ENCODE measurements at regions not wholly inside any gene's neighbourhood (a gene's known extent, or its start where the extent isn't known, plus 50 kb on each side); places are given as distances from the start of the nearest gene placed in this dataset.

DNA sequence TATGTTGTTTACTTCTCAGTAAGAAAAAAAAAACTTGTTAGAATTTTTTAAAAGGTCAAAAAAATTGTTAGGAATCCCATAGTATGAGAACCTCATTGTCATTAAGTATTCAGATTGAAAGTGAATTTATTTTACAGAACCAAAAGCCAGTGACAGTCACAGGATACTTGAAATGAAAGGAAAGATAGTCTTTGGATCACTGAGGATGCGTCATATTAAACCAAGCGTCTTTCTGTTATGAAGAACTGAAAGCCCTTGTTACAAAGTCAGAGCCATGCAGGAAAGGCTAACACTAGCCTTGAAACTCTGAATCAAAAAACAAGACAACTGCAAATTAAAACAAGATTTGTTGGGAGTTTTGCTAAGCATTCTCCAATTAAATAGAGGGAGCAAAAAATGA lies 1348.0 kb upstream of the SLC10A2 start:
- DNase-seq (ENCODE audit: low spot score) = no peak

GRCh38 chr13:104411141-104411765 lies 1345.0 kb upstream of the SLC10A2 start:
- DNase-seq (ENCODE audit: low spot score) = no peak

DNA sequence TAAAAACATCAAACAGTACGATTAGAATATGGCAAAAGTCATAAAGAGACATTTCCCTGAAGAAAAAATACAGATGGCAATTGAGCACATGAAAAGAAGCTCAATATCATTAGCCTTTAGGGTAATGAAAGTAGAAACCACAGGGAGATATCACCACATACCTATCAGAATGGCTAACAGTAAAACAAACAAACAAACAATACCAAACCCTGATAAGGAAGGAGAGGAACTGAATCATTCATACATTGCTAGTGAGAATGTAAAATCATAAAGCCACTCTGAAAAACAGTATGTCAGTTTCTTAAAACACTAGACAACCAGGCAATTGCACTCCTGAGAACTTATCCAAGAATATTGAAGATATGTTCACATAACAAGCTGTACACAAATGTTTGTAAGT lies 1342.5 kb upstream of the SLC10A2 start:
- no peak for DNase-seq (ENCODE audit: low spot score)

- no peak for DNase-seq (ENCODE audit: low spot score)
Observed at GRCh38 chr13:104404325-104404724, 1338.1 kb upstream of the SLC10A2 start.

DNA sequence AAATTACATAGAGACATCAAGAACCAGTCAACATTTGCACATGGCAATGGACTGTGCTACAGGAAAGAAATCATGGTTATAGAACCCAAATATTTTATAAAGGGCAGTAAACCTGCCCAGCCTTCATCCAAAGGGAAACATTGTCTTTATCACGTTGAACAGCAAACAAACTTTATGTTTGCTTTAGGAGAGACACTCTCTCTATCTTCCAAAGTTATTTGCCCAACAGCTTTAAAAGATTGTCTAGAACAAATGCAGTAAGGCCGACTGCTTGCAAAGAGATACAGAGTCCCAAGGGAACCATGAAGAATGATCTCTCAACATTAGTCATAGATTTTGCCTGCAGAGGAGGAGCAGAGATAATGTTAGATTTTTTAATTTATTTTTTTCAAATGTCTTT lies 1323.5 kb upstream of the SLC10A2 start:
- DNase-seq (ENCODE audit: low spot score) = peak; percentile 45

DNA sequence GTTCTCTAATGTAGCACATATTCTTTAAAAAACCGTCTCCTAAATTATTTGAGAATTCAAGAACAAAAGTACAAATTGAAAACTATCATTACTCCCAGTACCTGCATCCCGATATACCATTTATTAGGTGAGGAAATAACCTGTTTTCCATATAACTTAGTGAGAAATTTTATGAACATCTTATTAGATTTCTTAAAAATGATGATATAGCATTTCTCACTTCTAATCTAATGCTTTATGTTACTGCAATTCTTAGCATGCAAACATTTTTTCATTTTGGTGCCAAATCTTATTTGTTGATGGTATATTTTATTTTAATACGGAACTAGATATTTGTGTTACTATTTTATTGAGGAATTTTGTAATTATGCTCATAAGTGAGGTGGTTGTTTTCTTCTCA lies 1321.3 kb upstream of the SLC10A2 start:
- no peak for DNase-seq (ENCODE audit: low spot score)

- no peak for DNase-seq (ENCODE audit: low spot score)
Observed at GRCh38 chr13:104385404-104385803, 1319.2 kb upstream of the SLC10A2 start.

DNA sequence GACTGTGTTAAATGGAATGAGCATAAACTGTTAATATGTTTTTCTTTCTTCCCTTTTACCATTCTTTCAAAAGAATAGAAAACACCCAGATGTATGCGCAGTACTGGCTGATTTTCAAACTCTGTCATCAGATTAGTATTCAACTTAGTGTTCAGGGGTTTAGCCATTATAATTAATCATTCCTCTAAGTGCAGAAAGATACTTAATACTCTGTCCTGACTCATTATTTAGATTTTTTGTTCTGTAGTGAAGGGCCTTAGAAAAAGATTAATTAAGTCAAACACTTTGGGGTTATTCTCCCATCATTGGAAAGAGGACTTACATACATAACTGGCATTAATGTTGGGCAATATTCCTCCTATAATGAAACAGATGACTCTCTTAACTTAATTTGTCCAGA lies 1316.7 kb upstream of the SLC10A2 start:
- no peak for DNase-seq (ENCODE audit: low spot score)

- no peak for DNase-seq (ENCODE audit: low spot score)
Observed at GRCh38 chr13:104376588-104376987, 1310.4 kb upstream of the SLC10A2 start.

DNA sequence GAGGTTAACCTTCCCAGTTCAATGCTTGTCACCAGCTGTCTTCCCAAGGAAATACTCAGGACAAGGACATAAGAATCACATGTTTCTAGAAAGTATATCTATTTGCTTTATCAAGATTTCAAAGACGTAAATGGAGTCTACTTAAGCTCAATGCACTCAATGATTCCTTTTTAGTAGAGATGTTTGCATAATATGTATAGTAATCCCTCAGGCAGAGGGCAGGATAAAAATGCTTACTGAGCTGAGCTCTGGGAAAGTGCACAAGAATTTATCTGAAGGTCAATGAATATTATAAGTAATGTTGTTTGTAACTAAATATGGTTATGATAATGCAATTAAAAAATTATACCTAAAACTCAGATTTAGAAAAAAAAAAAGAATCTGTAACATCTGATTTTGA lies 1309.4 kb upstream of the SLC10A2 start:
- DNase-seq (ENCODE audit: low spot score) = no peak

DNA sequence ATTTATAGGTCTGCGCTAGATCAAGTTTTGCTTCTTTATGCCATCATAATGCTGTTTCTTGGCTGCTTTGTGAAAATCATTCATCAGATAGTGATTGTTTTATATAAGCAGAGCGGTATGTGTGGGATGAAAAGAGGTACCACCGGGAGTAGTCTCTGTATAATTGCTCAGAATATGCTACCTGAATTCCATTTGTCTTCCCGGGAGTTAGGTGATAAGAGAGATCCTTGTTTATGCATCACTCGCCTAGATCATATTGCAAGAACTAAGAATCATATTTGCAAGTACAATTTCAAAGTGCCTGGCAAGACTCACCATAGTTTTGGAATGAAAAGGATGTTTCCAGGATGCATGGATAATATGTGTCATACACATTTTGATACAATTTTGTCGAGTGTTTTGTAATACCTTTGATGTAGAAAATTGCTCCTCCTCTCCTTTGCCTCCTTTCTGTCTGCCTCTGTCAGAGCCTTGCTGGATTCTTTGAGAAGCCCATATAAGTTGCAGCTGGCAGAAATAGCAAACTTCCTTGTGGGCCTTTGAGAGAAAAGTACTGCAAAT lies 1306.0 kb upstream of the SLC10A2 start:
- no peak for DNase-seq (ENCODE audit: low spot score)

DNA sequence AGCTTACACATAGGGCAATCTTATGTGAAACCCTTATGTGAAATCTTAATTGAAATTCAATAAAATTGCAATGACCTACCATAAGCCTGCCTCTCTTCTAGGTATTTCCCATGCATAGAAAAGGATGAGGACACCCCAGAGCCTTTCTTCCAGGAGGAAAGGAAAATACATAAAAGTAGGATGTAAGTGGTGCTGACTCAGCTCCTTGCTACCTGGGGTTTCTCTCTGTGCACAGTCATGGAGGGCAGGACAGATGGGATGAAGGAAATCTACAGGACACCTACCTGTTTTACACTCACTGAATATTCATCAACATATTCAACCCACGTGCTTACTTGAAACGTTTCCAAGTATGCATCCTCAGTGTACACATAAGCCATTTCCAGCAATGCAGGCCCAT lies 1299.2 kb upstream of the SLC10A2 start:
- no peak for DNase-seq (ENCODE audit: low spot score)

DNA sequence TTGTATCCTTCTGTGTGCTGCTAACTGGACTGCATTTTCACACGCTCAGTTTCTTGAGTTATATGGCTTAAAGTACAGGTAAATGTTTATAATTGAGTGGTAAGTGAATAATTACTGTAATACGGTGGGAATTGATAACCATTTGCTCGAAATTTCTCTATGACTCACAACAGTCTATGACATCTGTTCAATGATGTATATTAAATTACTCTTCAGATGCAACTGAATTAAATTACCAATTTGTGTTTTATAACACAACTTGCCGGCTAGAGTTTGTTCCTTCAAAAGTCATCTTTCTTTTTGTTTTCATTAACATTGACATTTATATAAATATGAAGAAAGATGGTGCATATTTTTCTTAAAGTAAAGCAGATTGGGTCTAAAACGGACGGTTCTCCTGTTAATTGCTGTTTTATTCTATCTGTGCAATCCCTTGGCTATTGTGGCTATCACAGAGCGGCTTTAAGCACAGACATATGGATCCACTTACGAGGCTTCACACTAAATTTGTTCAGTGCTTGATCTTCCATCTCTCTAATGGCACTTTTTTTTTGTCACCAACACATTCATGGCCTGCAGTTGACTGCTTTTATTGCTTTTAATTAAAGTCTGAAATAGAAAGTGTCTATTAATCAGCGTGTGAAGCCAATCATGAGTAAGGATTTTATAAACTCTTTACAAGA lies 1291.6 kb upstream of the SLC10A2 start:
- no peak for DNase-seq (ENCODE audit: low spot score)

DNA sequence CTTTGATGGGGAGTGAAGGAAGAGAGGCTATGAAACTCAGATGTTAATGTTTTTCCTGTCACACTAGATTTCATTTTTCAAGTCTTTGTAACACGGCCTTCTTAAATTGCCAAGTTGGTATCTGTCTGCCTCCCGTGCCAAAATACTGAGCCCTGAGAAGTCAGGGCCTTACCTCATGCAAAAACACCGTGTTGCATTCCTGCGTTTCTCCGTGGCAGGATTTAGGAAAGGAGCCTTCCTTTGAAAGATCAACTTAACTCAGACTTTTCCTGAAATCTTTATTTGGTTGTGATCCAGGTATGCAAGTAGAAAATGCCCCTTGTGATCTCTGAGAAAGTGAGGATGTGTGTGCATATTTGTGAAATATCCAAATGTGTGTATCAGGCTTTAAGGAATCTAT lies 1291.0 kb upstream of the SLC10A2 start:
- DNase-seq (ENCODE audit: low spot score) = no peak

GRCh38 chr13:104355041-104355670 lies 1288.9 kb upstream of the SLC10A2 start:
- DNase-seq (ENCODE audit: low spot score) = no peak

- DNase-seq (ENCODE audit: low spot score) = no peak
Observed at GRCh38 chr13:104327211-104327610, 1261.0 kb upstream of the SLC10A2 start.

DNA sequence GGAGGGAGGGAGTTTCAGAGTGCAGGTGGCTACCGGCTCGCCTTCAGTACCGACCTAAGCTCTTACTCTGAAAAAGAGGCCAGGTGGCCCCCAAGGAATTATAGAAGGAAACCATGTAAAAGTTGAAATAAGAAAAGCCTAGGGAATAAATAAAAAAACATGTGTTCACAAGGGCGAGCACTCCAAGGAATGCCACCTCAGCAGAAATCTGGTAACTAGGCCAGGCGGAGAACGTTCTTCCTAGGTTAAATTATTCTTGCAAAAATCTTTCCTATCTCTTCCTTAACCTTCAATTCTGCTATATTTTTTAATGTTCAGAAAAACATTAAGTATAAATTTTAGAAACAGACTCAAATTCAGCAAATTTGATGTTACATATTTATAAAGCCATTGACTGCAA lies 1260.3 kb upstream of the SLC10A2 start:
- no peak for DNase-seq (ENCODE audit: low spot score)

DNA sequence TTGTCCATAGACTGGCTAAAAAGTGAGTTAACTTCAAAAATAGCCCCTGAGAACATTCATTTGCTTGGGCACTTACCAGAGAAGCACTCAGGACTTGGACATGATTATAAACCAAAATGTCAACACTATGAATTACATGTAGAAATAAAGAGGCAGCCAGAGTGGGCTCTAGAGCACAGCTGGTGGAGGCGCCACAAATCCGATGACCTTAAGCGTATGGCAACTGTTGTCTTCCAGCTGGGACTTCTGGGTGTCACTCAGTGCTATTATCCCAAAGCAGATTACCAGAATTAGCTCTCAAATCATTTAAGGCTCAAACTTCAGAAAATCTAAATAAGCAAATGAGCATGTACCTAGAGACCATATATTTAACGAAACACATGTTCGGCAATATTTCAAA lies 1255.5 kb upstream of the SLC10A2 start:
- DNase-seq (ENCODE audit: low spot score) = no peak

GRCh38 chr13:104320446-104320845 lies 1254.2 kb upstream of the SLC10A2 start:
- no peak for DNase-seq (ENCODE audit: low spot score)

- peak; percentile 11 for DNase-seq (ENCODE audit: low spot score)
Observed at GRCh38 chr13:104318121-104318520, 1251.9 kb upstream of the SLC10A2 start.

GRCh38 chr13:104315606-104316005 lies 1249.4 kb upstream of the SLC10A2 start:
- peak; percentile 8 for DNase-seq (ENCODE audit: low spot score)

GRCh38 chr13:104314926-104315535 lies 1248.8 kb upstream of the SLC10A2 start:
- DNase-seq (ENCODE audit: low spot score) = no peak

DNA sequence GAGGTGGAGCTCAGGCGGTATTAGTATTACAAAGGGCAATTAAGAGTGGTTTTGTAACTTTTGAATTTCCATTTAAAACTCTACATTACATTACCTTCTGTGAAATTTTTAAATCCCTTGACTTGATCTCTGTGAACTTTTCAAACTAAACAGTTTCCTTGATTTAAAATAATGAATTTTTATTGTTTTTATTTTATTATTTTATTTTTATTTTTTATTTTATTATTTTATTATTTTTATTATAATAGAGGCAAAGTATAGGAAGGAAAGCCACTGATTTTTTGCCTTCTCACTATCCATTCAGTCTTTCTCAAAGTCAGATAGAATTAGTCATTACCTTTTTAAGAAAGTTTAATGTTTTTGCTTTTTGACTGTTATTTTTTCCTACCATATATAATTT lies 1248.1 kb upstream of the SLC10A2 start:
- DNase-seq (ENCODE audit: low spot score) = no peak
